HFFc6 (cell line): ENCODE measurements at regions not wholly inside any gene's neighbourhood (a gene's known extent, or its start where the extent isn't known, plus 50 kb on each side); places are given as distances from the start of the nearest gene placed in this dataset.

Experiments
- DNase-seq: peaks from one replicate; pipeline ENCODE4 v3.0.0-alpha.2; 2018
- H3K27ac Mint-ChIP-seq: 2 replicates; pipeline ENCODE4 v1.8.0; 2020; ENCODE audit warnings: mild to moderate bottlenecking, mixed read lengths
- H3K27me3 Mint-ChIP-seq: 2 replicates; pipeline ENCODE4 v1.8.0; 2021; ENCODE audit warnings: mild to moderate bottlenecking, moderate library complexity, mixed read lengths; ENCODE audit not compliant: insufficient read depth
- H3K36me3 Mint-ChIP-seq: 2 replicates; pipeline ENCODE4 v1.8.0; 2021; ENCODE audit warnings: low read depth, mixed read lengths
- H3K4me1 Mint-ChIP-seq: 2 replicates; pipeline ENCODE4 v1.8.0; 2020; ENCODE audit warnings: low read depth, mixed read lengths
- H3K4me3 Mint-ChIP-seq: 2 replicates; pipeline ENCODE4 v1.8.0; 2020; ENCODE audit warnings: mild to moderate bottlenecking, moderate library complexity, mixed read lengths
- H3K9me3 Mint-ChIP-seq: 2 replicates; pipeline ENCODE4 v1.8.0; 2020; ENCODE audit warnings: mild to moderate bottlenecking, mixed read lengths
- TF ChIP-seq, protein P1 (sequence below): fragments of 200-600 bp; sonication (generic); IDR thresholded peaks from 2 replicates; pipeline ENCODE4 v1.5.0; 2021; ENCODE audit warnings: antibody characterized with exemption, mild to moderate bottlenecking

DNA sequence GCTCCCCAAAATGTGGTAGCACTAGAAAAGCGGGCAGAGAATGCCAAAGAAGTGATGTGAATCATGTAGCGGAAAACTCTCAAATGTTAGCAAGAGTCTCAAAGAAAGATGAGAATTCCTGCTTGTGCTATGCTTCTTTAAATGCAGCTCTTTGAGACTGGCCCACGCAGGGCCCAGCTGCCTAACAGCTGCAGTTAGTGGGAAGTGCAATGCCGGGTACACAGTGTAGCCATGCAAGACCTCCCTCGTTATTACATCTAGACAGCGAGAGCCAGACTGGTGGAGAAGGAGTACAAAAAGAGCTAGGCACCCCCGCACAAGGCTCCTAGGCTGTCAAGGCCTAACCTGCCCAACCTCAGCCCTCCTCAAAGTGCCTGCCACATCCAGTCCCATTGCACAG, 201.7 kb upstream of the PRDM1 start:
- TF ChIP-seq, protein P1, sequence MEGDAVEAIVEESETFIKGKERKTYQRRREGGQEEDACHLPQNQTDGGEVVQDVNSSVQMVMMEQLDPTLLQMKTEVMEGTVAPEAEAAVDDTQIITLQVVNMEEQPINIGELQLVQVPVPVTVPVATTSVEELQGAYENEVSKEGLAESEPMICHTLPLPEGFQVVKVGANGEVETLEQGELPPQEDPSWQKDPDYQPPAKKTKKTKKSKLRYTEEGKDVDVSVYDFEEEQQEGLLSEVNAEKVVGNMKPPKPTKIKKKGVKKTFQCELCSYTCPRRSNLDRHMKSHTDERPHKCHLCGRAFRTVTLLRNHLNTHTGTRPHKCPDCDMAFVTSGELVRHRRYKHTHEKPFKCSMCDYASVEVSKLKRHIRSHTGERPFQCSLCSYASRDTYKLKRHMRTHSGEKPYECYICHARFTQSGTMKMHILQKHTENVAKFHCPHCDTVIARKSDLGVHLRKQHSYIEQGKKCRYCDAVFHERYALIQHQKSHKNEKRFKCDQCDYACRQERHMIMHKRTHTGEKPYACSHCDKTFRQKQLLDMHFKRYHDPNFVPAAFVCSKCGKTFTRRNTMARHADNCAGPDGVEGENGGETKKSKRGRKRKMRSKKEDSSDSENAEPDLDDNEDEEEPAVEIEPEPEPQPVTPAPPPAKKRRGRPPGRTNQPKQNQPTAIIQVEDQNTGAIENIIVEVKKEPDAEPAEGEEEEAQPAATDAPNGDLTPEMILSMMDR, result no peak
- DNase-seq, result no peak
- H3K27ac Mint-ChIP-seq, result no peak overlapping the region
- H3K27me3 Mint-ChIP-seq, result peaks cover 2% of the 10 kb centered on the region; the same call in 1 of the 2 replicates
- H3K4me3 Mint-ChIP-seq, result no peak overlapping the region
- 0 out of 2 replicates have a peak, but pooled peaks cover under 1% of the 10 kb centered on the region for H3K9me3 Mint-ChIP-seq
- H3K4me1 Mint-ChIP-seq, result peaks cover 53% of the 10 kb centered on the region
- no peaks in the 10 kb centered on the region for H3K36me3 Mint-ChIP-seq

DNA sequence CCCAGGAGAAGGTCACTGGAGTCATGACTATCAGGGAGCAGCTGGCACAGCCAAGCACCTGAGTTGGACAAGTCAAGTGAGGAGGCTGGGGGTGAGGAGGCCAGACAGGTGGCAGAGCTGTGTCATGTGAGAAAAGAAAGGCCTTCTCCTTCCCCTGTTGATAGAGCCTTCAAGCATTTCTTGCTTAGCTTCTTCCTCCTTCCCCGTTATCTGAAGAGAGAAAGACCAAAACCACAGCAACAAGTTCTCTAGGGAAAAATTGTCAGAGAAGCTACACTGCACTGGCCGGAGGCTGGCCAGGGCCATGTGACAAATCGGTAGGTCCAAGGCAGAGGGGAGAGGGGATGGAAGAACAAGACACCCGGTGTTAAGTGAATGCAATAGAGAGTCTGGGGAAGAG, 202.1 kb upstream of the PRDM1 start:
- DNase-seq, result no peak
- TF ChIP-seq, protein P1, result no peak
- Mint-ChIP-seq H3K9me3 (no peaks in the 10 kb centered on the region), H3K27me3 (peaks cover 2% of the 10 kb centered on the region; the same call in 1 of the 2 replicates), H3K4me1 (peaks cover 53% of the 10 kb centered on the region), H3K36me3 (no peaks in the 10 kb centered on the region), H3K27ac (no peak overlapping the region), H3K4me3 (no peak overlapping the region)

DNA sequence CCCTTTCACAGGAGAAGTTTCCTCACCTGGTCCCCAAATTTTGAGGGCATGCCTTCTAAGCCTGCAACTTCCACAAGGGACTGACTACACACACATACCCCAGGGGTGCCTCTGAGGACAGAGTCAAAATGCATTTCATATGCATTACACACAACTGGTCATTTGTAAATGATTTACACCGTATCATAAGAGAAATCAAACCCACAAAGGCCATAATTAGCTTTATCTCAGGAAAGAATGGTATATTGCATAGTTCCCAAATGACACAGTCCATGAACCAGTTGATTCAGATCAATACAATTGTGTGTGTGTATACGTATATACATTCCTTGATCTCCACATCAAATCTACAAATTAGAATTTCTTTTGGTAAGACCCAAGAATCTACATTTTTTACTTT, 203.3 kb upstream of the PRDM1 start:
- Mint-ChIP-seq H3K27me3 (peaks cover 2% of the 10 kb centered on the region; the same call in 1 of the 2 replicates), H3K4me3 (peak overlapping the region; percentile 70), H3K4me1 (peaks cover 53% of the 10 kb centered on the region), H3K9me3 (no peaks in the 10 kb centered on the region), H3K27ac (peak overlapping the region; percentile 71), H3K36me3 (no peaks in the 10 kb centered on the region)
- DNase-seq, result peak; percentile 61
- TF ChIP-seq, protein P1, result no peak

DNA sequence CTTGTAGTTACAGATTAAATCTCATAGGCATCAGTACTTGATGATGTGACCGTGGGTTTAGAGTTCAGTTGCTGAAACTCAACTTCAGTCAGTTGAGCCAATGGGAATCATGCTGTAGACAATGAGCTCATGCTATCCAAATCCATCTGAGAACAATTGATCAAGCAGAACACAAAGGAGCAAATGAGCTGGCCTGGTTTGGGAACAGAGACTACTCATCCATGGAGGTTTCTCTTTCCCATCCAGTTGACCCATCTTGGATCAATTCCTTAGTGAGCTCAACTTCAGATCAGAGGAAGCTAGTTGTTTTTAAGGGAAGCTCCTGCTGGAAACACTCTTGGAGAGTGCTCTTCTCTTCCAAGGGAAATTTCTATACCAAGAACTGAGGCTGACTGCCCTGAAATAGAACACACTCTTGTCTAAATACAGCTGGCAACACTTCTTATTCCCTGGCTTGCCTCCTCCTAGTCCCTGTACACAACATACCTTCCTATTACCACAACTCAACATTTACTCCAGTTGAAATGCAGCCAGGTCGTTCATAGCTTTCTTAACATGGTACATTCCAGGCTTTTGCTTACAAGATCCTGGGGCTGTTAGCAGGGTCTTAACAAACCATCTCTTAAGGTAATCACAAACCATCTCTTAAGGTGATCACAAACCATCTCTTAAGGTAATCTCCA, 203.9 kb upstream of the PRDM1 start:
- Mint-ChIP-seq H3K27me3 (peaks cover 2% of the 10 kb centered on the region; the same call in 1 of the 2 replicates), H3K36me3 (no peaks in the 10 kb centered on the region), H3K9me3 (no peaks in the 10 kb centered on the region), H3K27ac (peak overlapping the region; percentile 71), H3K4me1 (peaks cover 53% of the 10 kb centered on the region), H3K4me3 (peak overlapping the region; percentile 70)
- TF ChIP-seq, protein P1, result no peak
- peak; percentile 23 for DNase-seq

DNA sequence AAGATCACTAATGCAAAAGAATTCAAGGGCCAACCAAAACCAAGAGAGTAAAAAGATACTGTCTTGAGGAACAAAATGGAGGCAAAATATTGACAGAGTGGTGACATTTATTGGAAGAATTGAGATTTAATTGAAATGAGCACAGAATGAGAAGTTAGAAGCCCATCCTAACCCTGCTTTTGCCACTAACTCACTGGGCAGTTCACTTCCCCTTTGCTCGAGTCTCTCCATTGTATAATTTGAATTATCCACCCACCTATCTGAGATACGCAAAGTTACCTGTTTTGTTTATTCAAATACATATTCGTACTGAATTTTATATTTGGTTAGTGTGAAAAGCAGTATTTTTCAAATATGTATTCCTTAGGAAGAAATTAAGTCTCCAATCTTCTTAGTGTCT, 204.5 kb upstream of the PRDM1 start:
- no peak overlapping the region for H3K4me3 Mint-ChIP-seq
- H3K27ac Mint-ChIP-seq, result no peak overlapping the region
- DNase-seq, result no peak
- H3K9me3 Mint-ChIP-seq, result no peaks in the 10 kb centered on the region
- H3K36me3 Mint-ChIP-seq, result no peaks in the 10 kb centered on the region
- TF ChIP-seq, protein P1, result no peak
- peaks cover 46% of the 10 kb centered on the region for H3K4me1 Mint-ChIP-seq
- peaks cover 2% of the 10 kb centered on the region; the same call in 1 of the 2 replicates for H3K27me3 Mint-ChIP-seq
